Ishikawa (cell line): ENCODE measurements at regions not wholly inside any gene's neighbourhood (a gene's known extent, or its start where the extent isn't known, plus 50 kb on each side); places are given as distances from the start of the nearest gene placed in this dataset.

Experiments
- CEBPB ChIP-seq: IDR thresholded peaks from 2 replicates; pipeline ENCODE4 v1.6.1; 2012
- EP300 ChIP-seq: IDR thresholded peaks from 2 replicates; pipeline ENCODE4 v1.6.1; 2012; ENCODE audit warnings: borderline replicate concordance
- RAD21 ChIP-seq: IDR thresholded peaks from 2 replicates; pipeline ENCODE4 v1.6.1; 2012; ENCODE audit warnings: low read depth
- REST ChIP-seq: IDR thresholded peaks from 2 replicates; pipeline ENCODE4 v1.6.1; 2012; ENCODE audit warnings: low read depth, mild to moderate bottlenecking
- TAF1 ChIP-seq: IDR thresholded peaks from 2 replicates; pipeline ENCODE4 v1.6.1; 2012; ENCODE audit warnings: low read depth, mild to moderate bottlenecking
- YY1 ChIP-seq: IDR thresholded peaks from 2 replicates; pipeline ENCODE4 v1.6.1; 2012; ENCODE audit warnings: low read depth
- ZBTB7A ChIP-seq: IDR thresholded peaks from 2 replicates; pipeline ENCODE4 v1.6.1; 2012; ENCODE audit warnings: low read depth
- TF ChIP-seq, protein P1 (sequence below): IDR thresholded peaks from 2 replicates; pipeline ENCODE4 v1.6.1; 2012

- no peak for TF ChIP-seq RAD21
- no peak for TF ChIP-seq TAF1
- TF ChIP-seq CEBPB = no peak
- TF ChIP-seq EP300 = no peak
- no peak for TF ChIP-seq REST
- TF ChIP-seq YY1 = no peak
- TF ChIP-seq, protein P1, sequence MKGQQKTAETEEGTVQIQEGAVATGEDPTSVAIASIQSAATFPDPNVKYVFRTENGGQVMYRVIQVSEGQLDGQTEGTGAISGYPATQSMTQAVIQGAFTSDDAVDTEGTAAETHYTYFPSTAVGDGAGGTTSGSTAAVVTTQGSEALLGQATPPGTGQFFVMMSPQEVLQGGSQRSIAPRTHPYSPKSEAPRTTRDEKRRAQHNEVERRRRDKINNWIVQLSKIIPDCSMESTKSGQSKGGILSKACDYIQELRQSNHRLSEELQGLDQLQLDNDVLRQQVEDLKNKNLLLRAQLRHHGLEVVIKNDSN = no peak
- no peak for TF ChIP-seq ZBTB7A
These were observed 315.6 kb downstream of the PRR16 start for GRCh38 chr5:120779674-120780073.
